GM19452 (cell line): ENCODE measurements at regions not wholly inside any gene's neighbourhood (a gene's known extent, or its start where the extent isn't known, plus 50 kb on each side); places are given as distances from the start of the nearest gene placed in this dataset.
"Not testable (repeated sequence)": the region's sequence is repeated elsewhere in the genome, so short reads cannot be mapped to it uniquely, and the experiment has no call there.

Source experiments
- ATAC-seq: cut with Tn5 transposase; IDR thresholded peaks from one replicate; pipeline ENCODE4 v1.9.1; 2021; ENCODE audit not compliant: unreplicated experiment

GRCh38 chr3:190990898-190991297 lies 128.4 kb upstream of the GMNC start:
- no peak for ATAC-seq

- ATAC-seq: no peak
Observed at GRCh38 chr3:190989218-190989617, 126.7 kb upstream of the GMNC start.

GRCh38 chr3:190988102-190988501 lies 125.6 kb upstream of the GMNC start:
- no peak for ATAC-seq

GRCh38 chr3:190984502-190985244 lies 122.2 kb upstream of the GMNC start:
- ATAC-seq: no peak

- ATAC-seq: peak; percentile 47
Observed at GRCh38 chr3:190983875-190984274, 121.4 kb upstream of the GMNC start.

GRCh38 chr3:190973771-190974170 lies 111.3 kb upstream of the GMNC start:
- ATAC-seq: no peak

- no peak for ATAC-seq
Observed at GRCh38 chr3:190972840-190973270, 110.4 kb upstream of the GMNC start.

GRCh38 chr3:190972196-190972595 lies 109.7 kb upstream of the GMNC start:
- no peak for ATAC-seq

- ATAC-seq: no peak
Observed at GRCh38 chr3:190970560-190970959, 108.1 kb upstream of the GMNC start.

GRCh38 chr3:190968616-190969015 lies 106.1 kb upstream of the GMNC start:
- no peak for ATAC-seq

GRCh38 chr3:190964931-190965330 lies 102.4 kb upstream of the GMNC start:
- ATAC-seq: not testable (repeated sequence)

- no peak for ATAC-seq
Observed at GRCh38 chr3:190959077-190959476, 96.6 kb upstream of the GMNC start.

GRCh38 chr3:190941694-190942260 lies 79.3 kb upstream of the GMNC start:
- ATAC-seq: no peak

GRCh38 chr3:190934616-190935015 lies 72.1 kb upstream of the GMNC start:
- not testable (repeated sequence) for ATAC-seq

GRCh38 chr3:190926619-190927018 lies 64.1 kb upstream of the GMNC start:
- ATAC-seq: no peak

- ATAC-seq: no peak
Observed at GRCh38 chr3:190912736-190913135, 50.2 kb upstream of the GMNC start.
